Left renal pelvis (tissue), 4 donors: ENCODE measurements at regions not wholly inside any gene's neighbourhood (a gene's known extent, or its start where the extent isn't known, plus 50 kb on each side); places are given as distances from the start of the nearest gene placed in this dataset.
"Not testable (repeated sequence)": the region's sequence is repeated elsewhere in the genome, so short reads cannot be mapped to it uniquely, and the experiment has no call there.

Experiments
- DNase-seq, 4 donors: peaks; one replicate each; pipeline ENCODE4 v3.0.0-alpha.2; 2013; ENCODE audit warnings: low read depth in 4 of 4, low spot score in 3 of 4

DNA sequence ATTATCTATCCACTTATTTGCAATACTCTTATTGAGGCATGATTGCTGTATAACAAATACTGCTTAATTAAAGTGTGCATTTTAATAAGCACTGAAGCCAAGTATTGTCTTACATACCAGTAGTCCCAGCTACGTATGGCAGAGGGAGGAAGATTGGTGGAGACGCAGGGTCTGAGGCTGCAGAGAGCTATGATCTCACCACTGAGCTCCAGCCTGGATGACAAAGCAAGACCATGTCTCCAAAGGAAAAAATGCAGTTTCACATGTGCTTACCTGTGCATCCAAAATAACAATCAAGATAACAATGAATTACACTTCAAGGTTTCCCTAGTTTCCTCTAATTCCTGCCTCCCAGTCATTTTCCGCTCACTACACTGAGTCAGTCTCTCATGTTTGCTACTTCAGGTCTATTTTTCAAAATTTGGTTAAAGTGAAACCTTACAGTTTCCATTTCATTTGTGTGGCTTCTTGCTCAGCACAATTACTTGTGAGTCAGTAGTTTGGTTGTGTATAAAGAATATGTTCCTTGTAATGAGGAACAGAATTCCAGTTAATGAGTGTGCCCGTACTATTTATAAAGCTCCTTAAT lies 1250.1 kb downstream of the TMEM121 start:
- DNase-seq, result no peak

DNA sequence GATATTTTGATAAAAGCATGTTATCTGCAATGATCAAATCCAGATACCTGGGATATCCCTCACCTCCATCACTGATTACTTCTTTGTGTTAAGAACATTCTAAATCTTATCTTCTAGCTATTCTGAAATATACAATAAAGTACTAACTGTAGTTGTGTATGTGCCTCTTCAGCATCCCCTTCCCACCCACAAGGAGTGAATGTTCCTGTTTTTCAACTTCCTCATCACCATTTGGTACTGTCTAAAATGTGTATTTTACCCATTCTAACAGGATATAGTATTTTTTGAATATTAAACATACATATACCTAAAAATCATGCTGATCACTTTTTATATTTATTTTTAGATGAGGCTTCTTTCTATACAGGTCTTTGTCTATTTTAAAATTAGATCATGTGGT lies 1252.6 kb downstream of the TMEM121 start:
- no peak for DNase-seq

DNA sequence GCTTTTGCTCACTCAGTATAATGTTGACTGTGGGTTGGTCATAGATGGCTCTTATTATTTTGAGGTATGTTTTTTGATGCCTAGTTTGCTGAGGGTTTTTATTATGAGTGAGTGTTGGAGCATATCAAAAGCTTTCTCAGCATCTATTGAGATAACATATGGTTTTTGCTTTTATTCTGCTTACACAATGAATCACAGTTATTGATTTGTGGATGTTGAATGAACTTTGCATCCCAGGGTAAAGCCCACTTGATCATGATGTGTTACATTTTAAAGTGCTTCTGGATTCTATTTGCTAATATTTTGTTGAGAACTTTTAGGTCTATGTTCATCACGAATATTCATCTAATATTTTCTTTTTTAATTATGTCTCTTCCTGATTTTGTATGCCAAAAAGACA lies 1260.3 kb downstream of the TMEM121 start:
- no peak for DNase-seq

DNA sequence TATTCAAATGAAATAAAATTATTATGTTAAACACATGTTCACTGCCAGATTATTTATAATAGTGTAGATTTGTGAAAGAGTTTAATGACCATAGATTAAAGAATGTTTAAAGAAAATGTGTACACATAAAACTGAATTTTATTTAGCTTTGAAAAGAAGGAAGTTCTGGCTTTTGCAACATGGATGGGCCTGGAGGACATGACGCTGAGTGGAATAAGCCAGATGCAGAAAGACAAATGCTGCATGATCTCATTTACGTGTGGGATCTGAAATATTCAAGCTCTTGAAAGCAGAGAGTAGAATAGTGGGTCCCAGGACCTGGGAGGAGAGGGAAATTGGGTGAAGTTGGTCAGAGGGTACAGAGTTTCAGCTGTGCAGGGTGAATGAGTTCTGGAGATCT lies 1261.2 kb downstream of the TMEM121 start:
- DNase-seq, result no peak

DNA sequence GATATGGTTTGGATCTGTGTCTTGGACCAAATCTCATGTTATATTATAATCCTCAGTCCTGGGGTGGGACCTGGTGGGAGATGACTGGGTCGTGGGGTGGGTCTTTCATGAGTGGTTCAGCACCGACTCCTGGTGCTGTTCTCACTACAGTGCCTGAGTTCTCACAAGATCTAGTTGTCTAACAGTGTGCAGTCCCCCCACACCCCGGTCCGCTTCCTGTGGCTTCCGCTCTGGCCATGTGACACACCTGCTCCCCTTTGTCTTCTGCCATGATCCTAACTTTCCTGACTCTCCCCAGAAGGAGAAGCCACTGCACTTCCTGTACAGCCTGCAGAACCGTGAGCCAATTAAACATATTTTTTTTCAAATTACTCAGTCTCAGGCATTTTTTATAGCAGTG lies 1262.2 kb downstream of the TMEM121 start:
- DNase-seq, result no peak

DNA sequence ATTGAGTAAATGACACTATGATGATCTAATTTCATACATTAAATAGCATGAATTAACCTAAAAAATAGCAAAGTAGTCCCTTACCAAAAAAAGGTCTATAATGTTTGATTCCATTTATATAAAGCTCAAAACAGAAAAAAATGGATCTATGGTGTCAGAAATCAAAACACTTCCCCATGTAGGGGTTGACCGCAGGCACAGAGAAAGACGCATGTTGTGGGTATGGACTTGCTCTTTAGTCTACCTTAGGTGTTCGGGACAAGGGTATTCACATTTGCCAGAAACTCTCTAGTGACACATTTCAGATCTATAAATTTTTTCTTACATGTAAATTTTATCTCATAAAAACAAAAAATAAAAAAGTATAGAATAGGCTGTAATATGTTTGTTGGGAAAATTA lies 1262.9 kb downstream of the TMEM121 start:
- DNase-seq, result no peak

DNA sequence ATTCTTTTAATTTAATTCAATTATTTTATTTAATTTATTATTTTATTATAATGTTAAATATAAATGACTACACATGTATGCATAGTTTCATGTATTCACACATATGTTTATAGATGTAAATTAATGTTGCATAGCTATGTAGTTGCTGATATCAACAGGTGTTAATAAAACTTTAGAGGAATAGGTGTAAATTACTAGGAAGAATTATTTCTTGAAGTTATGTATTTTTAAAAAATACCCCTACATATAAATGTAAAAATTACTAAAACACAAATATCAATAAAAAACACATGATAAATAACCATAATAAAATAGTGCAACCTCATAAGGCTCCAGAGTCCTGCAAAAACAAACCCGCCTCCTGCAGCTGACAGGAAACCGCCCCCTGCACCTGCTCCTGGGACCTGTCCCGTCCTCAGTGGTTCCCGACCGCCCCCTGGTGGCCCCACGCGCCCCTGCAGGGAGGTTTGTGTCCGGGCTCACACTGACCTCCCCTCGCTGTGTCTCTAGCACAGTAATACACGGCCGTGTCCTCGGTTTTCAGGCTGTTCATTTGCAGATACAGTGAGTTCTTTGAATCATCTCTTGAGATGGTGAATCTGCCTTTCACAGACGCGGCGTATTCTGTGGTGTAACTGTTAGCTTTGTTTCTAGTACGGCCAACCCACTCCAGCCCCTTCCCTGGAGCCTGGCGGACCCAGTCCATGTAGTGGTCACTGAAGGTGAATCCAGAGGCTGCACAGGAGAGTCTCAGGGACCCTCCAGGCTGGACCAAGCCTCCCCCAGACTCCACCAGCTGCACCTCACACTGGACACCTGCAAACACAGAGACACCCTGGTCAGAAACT lies 1264.0 kb downstream of the TMEM121 start:
- DNase-seq, result no peak

DNA sequence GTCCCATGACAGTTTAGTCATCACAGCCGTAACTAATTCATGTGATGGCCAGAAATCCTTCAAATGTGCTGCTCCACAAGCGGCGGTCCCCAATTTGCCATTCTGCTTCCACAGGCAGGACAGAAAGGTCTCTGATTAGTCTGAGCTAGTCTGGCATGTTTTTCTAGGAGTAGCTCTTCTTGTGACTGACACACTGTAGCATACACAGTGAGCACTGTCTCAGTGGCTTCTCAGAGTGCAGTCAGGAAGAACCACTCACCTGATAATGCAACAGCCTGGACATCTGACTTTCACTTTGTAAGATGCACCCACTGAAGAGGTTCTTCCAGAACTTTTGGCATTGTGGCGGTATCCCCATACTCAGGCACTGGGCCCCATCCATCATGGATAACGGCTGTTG lies 1266.2 kb downstream of the TMEM121 start:
- no peak for DNase-seq

DNA sequence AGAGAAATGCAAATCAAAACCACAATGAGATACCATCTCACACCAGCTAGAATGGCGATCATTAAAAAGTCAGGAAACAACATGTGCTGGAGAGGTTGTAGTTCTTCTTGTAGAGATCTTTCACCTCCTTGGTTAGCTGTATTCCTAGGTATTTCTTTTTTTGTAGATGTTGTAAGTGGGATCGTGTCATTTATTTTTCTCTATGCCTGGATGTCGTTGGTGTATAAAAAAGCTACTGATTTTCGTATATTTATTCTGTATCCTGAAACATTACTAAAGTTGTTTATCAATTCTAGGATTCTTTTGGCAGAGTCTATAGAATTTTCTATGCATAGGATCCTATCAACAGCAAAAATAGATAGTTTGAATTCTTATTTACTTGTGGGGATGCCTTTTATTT lies 1271.8 kb downstream of the TMEM121 start:
- DNase-seq, result not testable (repeated sequence)

DNA sequence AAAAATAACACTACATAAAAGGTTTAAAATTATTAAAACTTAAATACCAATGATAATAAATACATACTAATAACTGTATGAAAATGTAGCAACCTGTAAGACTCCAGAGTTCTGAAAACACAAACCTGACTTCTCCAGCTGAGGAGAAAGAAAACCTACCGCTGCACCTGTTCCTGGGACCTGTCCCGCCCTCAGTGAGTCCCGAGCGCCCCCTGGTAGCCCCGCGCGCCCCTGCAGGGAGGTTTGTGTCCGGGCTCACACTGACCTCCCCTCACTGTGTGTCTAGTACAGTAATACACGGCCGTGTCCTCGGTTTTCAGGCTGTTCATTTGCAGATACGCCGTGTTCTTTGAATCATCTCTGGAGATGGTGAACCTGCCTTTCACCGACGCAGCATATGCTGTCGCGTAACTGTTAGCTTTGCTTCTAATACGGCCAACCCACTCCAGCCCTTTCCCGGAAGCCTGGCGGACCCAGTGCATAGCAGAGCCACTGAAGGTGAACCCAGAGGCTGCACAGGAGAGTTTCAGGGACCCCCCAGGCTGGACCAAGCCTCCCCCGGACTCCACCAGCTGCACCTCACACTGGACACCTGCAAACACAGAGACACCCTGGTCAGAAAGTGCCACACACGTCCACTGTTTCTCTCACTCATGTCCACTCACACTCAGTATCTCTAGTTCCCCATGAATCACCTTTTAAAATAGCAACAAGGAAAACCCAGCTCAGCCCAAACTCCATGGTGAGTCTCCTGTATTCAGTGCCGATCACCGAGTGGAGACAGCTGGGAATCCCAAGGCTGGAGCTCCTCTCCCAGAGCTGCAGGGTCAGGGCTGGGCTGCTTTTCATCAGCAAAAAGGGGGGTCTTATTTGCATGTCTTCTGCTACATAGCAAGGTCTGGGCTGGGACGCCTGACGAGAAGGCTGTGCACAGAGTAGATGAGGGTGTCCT lies 1276.3 kb downstream of the TMEM121 start:
- no peak for DNase-seq

DNA sequence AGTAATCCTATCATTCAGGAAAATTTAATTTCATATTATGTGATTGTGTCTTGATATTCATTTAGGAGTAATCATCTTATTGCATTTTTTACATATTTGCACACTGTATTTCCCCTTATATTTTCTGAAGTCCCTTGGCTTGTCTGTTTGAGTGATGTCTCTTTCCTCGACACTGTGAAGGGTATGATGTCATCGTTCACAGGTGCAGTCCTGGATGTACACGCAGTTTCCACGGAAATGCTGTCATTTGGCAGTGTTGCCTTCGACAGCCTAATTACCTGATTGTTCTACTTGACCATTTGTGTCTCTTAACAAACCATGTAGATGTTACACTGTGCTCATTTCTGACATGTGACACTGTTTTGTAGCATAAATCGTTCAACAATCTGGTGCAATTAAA lies 1277.0 kb downstream of the TMEM121 start:
- DNase-seq, result no peak

DNA sequence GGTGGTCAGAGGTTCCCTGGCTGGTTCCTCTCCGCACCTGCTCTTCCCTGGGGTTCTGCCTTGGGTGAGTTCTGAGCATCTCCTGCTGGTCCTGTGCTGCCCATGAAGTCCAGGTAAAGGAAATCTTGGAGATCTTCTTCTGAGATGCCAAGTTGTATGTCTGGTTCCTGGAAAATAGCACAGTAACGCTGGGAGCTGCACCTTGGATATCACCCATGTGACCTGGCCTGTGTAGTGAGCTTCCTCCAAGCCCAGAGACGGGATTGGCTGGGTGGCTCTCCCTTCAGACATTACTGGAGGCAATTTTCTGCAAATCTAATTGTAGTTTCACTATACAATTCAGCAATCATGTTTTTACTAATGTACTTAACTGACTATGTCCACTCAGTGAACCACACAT lies 1281.1 kb downstream of the TMEM121 start:
- DNase-seq, result no peak

DNA sequence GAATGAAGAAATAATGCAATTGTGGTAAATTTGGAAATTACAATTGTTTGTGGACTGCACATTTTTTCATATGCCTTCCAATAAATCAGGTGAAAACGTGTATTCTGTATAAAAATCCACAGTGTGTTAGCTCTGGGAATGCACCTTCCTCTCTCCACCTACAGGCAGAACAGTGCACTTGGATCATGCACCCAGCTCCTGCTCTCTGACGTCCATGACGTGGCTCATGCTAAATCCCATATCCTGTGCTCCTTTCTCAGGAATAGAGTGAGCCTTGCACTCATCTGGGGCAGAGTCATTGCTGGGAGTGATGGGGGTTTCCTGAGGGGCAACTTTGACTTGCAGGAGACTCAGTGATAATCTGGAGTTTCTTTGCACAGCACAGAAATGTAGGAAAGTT lies 1282.1 kb downstream of the TMEM121 start:
- no peak for DNase-seq

DNA sequence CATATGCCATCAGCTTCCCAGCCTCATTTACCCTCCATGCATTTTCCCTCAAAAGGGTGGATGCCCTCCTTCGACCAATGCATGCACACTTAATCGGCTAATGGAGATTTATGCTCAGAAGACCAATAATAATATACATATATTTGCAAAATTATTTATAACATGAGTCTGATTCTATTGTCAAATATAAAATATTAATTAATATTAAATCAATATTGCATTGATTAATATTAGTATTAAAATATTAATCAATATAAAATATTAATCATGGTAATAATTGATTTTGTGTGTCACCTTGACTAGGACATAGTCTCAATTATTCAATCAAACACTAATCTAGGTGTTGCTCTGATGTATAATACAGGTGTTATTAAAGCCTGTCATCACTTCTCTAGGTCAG lies 1282.5 kb downstream of the TMEM121 start:
- no peak for DNase-seq

DNA sequence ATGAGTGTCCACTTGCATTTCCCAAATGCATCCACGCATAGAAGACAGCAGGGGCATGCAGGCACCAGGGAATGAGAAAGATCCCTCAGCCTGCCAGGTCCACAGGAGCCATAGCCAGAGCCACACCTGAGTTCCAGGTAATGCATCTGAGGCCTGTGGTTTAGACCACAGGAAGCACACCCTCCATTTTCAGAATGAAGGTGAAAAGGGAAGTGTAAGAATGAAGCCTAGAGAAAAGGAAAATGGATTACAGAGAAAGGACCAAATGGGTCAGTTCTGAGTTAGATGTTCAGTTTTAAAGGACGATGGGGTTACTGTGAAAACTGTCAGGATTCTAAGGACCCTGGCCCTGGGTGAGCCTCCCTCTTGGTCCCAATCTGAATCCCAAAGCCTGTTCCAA lies 1283.2 kb downstream of the TMEM121 start:
- no peak for DNase-seq

DNA sequence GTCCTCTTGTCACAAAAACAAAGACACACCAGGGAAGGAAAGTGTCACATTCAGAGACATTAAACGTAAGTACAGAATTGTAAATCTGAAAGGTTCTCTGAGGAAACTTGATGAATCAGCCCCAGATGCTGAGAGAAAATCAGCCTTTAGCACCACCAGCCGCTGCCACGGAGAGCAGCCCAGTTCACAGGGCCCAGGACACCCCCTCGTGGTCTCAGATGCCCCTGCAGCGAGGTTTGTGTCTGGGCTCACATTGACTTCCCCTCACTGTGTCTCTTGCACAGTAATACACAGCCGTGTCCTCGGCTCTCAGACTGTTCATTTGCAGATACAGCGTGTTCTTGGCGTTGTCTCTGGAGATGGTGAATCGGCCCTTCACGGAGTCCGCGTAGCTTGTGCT lies 1283.8 kb downstream of the TMEM121 start:
- not testable (repeated sequence) for DNase-seq

DNA sequence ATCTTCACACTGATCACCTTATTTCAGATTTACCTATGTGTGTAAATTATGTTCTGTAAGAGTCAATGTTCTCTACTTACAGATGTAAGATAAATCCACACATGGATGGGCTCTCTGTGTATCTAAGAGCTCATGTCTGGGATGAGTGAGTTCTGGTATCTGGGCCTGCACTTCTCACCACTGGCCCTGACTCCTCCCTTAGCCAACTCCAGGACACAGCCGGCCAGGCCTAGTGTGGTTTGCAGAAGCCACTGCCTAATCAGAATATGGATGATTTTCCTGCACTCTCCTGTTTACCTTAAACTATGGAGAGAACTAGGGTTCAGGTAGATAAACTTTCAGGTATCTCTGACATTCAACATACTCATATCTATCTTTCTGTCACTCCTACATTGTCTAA lies 1284.8 kb downstream of the TMEM121 start:
- no peak for DNase-seq

DNA sequence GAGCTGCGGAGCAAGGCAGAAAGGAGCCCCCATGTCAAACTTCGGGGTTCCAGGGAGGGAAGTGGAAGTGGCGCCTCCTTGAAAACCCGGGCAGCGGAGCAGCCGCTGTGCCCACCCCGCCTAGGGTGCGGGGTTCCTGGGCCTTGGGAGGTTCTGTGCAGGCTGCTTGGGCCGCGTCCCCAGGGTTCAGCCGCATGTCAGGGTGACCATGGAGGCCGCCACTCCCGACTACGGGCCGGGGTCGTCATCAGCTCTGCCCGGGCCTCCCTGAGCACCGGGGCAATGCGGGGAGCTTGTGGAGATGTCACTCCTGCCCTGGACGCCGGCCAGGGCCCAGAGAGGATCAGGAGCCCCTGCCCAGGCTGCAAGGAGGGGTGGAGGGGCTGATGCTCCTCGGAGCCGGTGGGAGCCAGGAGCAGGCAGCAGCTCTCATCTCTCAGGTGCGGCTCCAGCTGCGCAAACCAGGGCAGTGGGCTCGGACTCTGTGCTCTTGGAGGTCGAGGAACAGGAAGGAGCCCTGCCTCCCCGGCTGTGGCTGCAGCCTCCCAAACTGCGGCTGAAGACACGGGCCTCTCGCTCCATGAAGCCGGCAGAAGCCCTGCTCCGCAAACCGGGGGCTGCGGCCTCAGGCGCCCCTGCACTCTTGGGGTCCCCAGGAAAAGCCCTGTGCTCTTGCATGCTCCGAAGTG lies 1286.5 kb downstream of the TMEM121 start:
- no peak for DNase-seq

DNA sequence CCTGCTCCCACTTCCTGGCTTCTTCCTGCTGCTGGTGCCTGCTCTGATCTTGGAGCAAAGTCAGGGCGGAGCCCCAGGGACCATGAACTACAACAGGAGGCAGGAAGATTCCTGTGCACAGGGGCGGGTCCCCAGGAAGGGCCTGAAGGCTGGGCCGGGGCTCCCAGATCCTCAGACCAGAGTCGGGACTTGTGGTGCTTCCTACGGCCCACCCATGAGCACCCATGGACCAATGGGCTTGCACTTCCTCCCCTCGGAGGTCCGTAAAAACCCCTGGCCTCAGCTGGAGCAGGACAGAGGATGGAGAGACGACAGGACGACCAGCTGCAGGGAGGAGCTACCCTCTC lies 1287.1 kb downstream of the TMEM121 start:
- DNase-seq, result no peak

DNA sequence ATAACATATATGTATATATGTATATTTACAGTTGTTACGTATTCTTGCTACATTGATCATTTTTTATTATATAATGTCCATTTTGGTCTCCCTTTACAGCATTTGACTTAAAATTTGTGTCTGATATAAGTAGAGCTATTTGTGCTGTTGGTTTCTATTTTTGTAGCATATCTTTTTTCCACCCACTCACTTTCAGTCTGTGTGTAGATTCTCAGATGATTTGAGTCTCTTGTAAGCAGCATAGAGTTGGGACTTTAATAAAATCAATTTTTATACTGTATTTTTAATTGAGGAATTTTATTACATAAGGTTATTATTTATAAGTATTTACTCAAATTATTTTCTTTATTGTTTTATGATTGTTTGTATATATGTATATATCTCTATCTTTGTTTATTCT lies 1293.7 kb downstream of the TMEM121 start:
- DNase-seq, result no peak

DNA sequence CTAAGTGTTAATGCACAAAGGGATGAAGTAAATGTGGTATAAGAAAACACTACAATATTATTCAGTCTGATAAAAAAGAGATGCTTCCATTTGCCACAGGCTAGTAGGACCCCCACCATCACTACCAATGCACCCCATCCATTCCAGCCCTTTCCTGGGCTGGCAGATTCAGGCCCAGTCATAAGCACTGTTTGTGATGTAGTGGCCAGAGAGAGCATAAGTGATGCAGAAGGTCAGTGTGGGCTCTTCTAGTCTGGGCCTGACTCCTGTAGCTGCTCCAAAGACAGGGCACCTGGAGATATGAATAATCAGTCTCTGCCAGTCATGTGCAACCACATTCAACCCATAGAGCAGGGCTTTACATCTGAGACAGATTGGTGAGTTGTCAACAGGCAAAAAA lies 1294.7 kb downstream of the TMEM121 start:
- DNase-seq, result no peak
